AG08395 (cell line): ENCODE measurements at regions not wholly inside any gene's neighbourhood (a gene's known extent, or its start where the extent isn't known, plus 50 kb on each side); places are given as distances from the start of the nearest gene placed in this dataset.
A peak's percentile ranks its signal among the peaks of the same experiment; 100 is the strongest.

Experiments used
- DNase-seq: peaks from one replicate; pipeline ENCODE4 v3.0.0; 2012; ENCODE audit warnings: mixed read lengths, low spot score

GRCh38 chr2:12416600-12416999 is 300.1 kb upstream of the TRIB2 start:
- DNase-seq: peak; percentile 33

GRCh38 chr2:12417786-12418185 is 298.9 kb upstream of the TRIB2 start:
- DNase-seq: no peak

GRCh38 chr2:12419803-12420202 is 296.9 kb upstream of the TRIB2 start:
- DNase-seq: no peak

GRCh38 chr2:12421046-12421445 is 295.7 kb upstream of the TRIB2 start:
- no peak for DNase-seq

GRCh38 chr2:12424219-12424618 is 292.5 kb upstream of the TRIB2 start:
- no peak for DNase-seq

- DNase-seq: no peak
Measured at GRCh38 chr2:12424809-12425208, 291.9 kb upstream of the TRIB2 start.

- no peak for DNase-seq
Measured at GRCh38 chr2:12428324-12428723, 288.4 kb upstream of the TRIB2 start.

- DNase-seq: no peak
Measured at GRCh38 chr2:12428786-12429185, 287.9 kb upstream of the TRIB2 start.

GRCh38 chr2:12429779-12430406 is 286.8 kb upstream of the TRIB2 start:
- DNase-seq: peak; percentile 62

GRCh38 chr2:12430407-12431133 is 286.2 kb upstream of the TRIB2 start:
- DNase-seq: no peak

- DNase-seq: no peak
Measured at GRCh38 chr2:12432985-12433625, 283.6 kb upstream of the TRIB2 start.

GRCh38 chr2:12433626-12433990 is 283.1 kb upstream of the TRIB2 start:
- DNase-seq: no peak

GRCh38 chr2:12434630-12435098 is 282.1 kb upstream of the TRIB2 start:
- no peak for DNase-seq

GRCh38 chr2:12435430-12436222 is 281.1 kb upstream of the TRIB2 start:
- no peak for DNase-seq

GRCh38 chr2:12436483-12436882 is 280.3 kb upstream of the TRIB2 start:
- no peak for DNase-seq

GRCh38 chr2:12436935-12437561 is 279.7 kb upstream of the TRIB2 start:
- no peak for DNase-seq

GRCh38 chr2:12440731-12441130 is 276.0 kb upstream of the TRIB2 start:
- DNase-seq: no peak

- DNase-seq: no peak
Measured at GRCh38 chr2:12441750-12442475, 274.8 kb upstream of the TRIB2 start.

- peak; percentile 8 for DNase-seq
Measured at GRCh38 chr2:12442476-12442847, 274.3 kb upstream of the TRIB2 start.

- DNase-seq: peak; percentile 77
Measured at GRCh38 chr2:12448846-12449505, 267.8 kb upstream of the TRIB2 start.

- no peak for DNase-seq
Measured at GRCh38 chr2:12451726-12452125, 265.0 kb upstream of the TRIB2 start.
